ENCODE measurements at regions not wholly inside any gene's neighbourhood (a gene's known extent, or its start where the extent isn't known, plus 50 kb on each side); places are given as distances from the start of the nearest gene placed in this dataset.

DNA sequence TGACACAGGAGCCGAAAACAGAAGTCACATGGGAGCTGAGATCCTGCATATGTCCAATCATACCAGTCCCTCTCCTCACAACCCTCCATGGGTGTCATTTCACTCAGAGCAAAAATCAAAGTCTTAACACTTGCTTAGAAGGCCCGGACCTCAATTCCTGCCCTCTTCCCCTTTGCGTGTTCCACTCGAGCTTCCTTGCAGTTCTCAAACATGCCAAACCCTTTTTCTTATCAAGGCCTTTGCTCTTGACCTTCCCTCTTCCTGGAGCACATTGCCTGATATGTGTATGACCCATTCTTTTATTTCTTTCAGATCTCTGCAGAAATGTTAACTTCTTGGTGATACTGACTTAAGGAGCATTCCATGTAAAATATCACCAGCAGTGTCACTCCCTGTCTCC lies 87.0 kb upstream of the USP38 start:
- DNase-seq (ENCODE audit: extremely low read depth, low read depth): no peak
- H3K4me3 ChIP-seq (replicated peaks; ENCODE audit: low read depth, low read length): no peak overlapping the region
- TF ChIP-seq, protein P1, sequence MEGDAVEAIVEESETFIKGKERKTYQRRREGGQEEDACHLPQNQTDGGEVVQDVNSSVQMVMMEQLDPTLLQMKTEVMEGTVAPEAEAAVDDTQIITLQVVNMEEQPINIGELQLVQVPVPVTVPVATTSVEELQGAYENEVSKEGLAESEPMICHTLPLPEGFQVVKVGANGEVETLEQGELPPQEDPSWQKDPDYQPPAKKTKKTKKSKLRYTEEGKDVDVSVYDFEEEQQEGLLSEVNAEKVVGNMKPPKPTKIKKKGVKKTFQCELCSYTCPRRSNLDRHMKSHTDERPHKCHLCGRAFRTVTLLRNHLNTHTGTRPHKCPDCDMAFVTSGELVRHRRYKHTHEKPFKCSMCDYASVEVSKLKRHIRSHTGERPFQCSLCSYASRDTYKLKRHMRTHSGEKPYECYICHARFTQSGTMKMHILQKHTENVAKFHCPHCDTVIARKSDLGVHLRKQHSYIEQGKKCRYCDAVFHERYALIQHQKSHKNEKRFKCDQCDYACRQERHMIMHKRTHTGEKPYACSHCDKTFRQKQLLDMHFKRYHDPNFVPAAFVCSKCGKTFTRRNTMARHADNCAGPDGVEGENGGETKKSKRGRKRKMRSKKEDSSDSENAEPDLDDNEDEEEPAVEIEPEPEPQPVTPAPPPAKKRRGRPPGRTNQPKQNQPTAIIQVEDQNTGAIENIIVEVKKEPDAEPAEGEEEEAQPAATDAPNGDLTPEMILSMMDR (IDR thresholded peaks at IDR 0.05; ENCODE audit: low read depth, low read length, missing control alignments): no peak

DNA sequence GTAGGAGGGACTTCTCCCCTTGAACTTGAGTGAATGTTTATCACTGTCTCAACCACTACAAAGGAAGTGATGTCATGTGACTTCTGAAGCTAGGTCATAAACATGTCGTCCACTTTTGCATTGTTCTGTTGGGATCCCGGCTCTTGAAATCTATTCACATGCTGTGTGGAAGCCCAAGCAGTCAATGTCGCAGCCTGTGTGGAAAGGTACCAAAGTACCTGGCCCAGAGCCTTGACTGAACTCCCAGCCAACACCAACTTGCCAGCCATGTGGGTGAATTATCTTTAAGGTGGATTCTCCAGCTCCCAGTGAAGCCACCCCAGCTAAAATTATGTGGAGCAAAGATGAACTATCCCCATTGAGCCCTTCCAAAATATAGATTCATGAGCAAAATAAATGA lies 85.0 kb upstream of the USP38 start:
- DNase-seq (ENCODE audit: extremely low read depth, low read depth): no peak
- no peak overlapping the region for H3K4me3 ChIP-seq (replicated peaks; ENCODE audit: low read depth, low read length)
- TF ChIP-seq, protein P1 (IDR thresholded peaks at IDR 0.05; ENCODE audit: low read depth, low read length, missing control alignments): no peak

DNA sequence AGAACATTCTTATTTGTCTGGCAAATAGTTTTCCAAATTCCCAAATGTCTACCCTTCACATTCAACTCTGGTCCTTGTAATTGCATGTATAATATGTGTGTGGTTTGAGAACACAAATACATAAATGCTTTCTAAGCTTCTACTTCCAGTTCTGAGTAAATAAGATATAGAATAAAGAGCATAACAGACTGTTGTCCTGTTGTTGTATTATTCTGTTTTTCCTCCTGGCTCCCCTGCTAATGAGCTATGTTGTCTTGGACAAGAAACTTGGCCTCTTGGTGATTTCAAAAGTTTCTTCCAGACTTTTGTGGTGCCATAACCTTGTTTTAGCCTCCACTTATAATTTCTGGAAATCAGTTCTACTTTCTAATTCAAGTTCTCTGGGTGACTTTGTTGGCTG lies 75.3 kb upstream of the USP38 start:
- DNase-seq (ENCODE audit: extremely low read depth, low read depth): no peak
- H3K4me3 ChIP-seq (replicated peaks; ENCODE audit: low read depth, low read length): no peak overlapping the region
- TF ChIP-seq, protein P1 (IDR thresholded peaks at IDR 0.05; ENCODE audit: low read depth, low read length, missing control alignments): no peak

DNA sequence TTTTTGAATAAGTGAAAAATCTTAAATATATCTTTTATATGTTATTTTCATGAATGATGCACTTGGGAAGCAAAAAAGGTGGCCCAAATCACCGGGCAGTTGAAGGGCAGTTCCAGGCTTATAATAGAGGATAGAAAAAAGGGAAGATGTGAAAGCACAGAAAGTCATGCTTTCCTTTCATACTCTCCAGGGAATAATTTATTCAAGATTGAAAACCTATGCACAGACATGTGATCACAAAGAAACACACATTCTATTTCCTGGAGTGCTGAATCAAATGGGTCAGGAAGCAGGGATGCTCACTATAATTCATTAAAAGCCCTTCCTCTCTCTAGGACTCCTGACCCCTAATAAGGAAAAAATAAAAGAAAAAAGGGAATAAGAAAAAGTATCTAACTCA lies 66.1 kb upstream of the USP38 start:
- DNase-seq (ENCODE audit: extremely low read depth, low read depth): no peak
- H3K4me3 ChIP-seq (replicated peaks; ENCODE audit: low read depth, low read length): no peak overlapping the region
- TF ChIP-seq, protein P1 (IDR thresholded peaks at IDR 0.05; ENCODE audit: low read depth, low read length, missing control alignments): no peak

DNA sequence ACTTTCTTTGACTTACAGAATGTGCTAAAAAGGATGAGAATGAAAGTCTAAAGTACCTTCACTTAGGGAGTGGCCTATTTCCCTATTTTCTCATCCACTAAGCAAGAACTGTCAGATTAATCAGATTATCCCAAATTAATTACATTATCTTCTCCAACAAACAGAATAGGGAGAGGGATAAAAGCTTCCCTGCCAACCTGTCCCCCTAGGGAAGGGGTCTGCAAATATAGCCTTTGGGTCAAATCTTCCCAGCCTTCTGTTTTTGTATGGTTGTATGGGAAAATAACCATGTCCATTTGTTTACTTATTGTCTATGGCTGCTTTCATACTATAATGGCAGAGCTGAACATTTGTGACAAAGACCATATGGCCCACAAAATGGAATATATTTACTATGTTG lies 57.1 kb upstream of the USP38 start:
- TF ChIP-seq, protein P1 (IDR thresholded peaks at IDR 0.05; ENCODE audit: low read depth, low read length, missing control alignments): no peak
- no peak for DNase-seq (ENCODE audit: extremely low read depth, low read depth)
- H3K4me3 ChIP-seq (replicated peaks; ENCODE audit: low read depth, low read length): no peak overlapping the region

DNA sequence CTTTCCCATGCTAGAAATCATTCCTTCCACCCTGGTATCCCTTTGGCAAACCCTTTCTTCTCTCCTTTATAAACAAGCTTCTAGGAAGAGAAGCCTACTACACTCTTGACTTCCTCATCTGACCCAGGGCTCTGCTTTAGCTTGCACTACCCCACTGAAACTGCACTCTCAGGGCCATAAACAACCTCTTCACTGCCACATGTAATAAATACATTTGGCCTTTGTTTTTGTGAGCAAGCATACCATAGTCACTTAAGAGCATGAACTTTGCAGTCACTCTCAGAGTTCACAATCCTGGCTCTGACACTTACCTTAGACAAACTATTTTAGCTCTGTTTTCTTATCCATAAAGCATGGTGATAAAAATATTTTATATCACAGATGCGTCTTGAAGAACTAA lies 50.7 kb upstream of the USP38 start:
- H3K4me3 ChIP-seq (replicated peaks; ENCODE audit: low read depth, low read length): no peak overlapping the region
- TF ChIP-seq, protein P1 (IDR thresholded peaks at IDR 0.05; ENCODE audit: low read depth, low read length, missing control alignments): no peak
- DNase-seq (ENCODE audit: extremely low read depth, low read depth): no peak
